Calu3 (cell line): ENCODE measurements at regions not wholly inside any gene's neighbourhood (a gene's known extent, or its start where the extent isn't known, plus 50 kb on each side); places are given as distances from the start of the nearest gene placed in this dataset.
"Not testable (repeated sequence)": the region's sequence is repeated elsewhere in the genome, so short reads cannot be mapped to it uniquely, and the experiment has no call there.

ENCODE experiments used
- BruUV-seq: library from RNA; stranded (reverse); fragments of 400-500 nt; replicated peaks from 2 replicates; lab custom pipeline; 2021; lab: Mats Ljungman, UMichigan
- CTCF ChIA-PET: fragments of 300-600 bp; sonication (Branson Sonifier 250); formaldehyde crosslinking; loops from one replicate; lab custom pipeline; 2022; ENCODE audit warnings: antibody characterized with exemption; lab: Charles Lee
- DNase-seq: peaks from one replicate; pipeline ENCODE4 v3.0.0; 2022
- H3K27ac Mint-ChIP-seq: one replicate; pipeline ENCODE4 v1.8.0; 2022; ENCODE audit warnings: mixed read lengths; ENCODE audit not compliant: unreplicated experiment
- H3K27me3 Mint-ChIP-seq: one replicate; pipeline ENCODE4 v1.8.0; 2022; ENCODE audit warnings: mixed read lengths; ENCODE audit not compliant: unreplicated experiment
- H3K36me3 Mint-ChIP-seq: one replicate; pipeline ENCODE4 v1.8.0; 2022; ENCODE audit warnings: mild to moderate bottlenecking, moderate library complexity, mixed read lengths; ENCODE audit not compliant: insufficient read depth, unreplicated experiment
- H3K4me1 Mint-ChIP-seq: one replicate; pipeline ENCODE4 v1.8.0; 2022; ENCODE audit warnings: mild to moderate bottlenecking, low read depth, mixed read lengths; ENCODE audit not compliant: unreplicated experiment
- H3K4me3 Mint-ChIP-seq: one replicate; pipeline ENCODE4 v1.8.0; 2022; ENCODE audit warnings: mild to moderate bottlenecking, low read depth, moderate library complexity, mixed read lengths; ENCODE audit not compliant: unreplicated experiment
- H3K9me3 Mint-ChIP-seq: one replicate; pipeline ENCODE4 v1.8.0; 2022; ENCODE audit warnings: low read depth, mixed read lengths; ENCODE audit not compliant: unreplicated experiment
- CTCF ChIP-seq: fragments of 200-600 bp; IDR thresholded peaks from one replicate; pipeline ENCODE4 v1.8.0; 2022; ENCODE audit warnings: antibody characterized with exemption; ENCODE audit not compliant: unreplicated experiment
- intact Hi-C: fragments of 100-400 bp; cut with micrococcal nuclease; formaldehyde crosslinking; loops from one replicate; pipeline ENCODE4 v1.10.0; 2022; ENCODE audit not compliant: unreplicated experiment

- TF ChIP-seq CTCF = no peak
- no peak for DNase-seq
- Mint-ChIP-seq H3K4me1 (no peaks in the 10 kb centered on the region), H3K9me3 (no peaks in the 10 kb centered on the region), H3K27me3 (peaks cover 68% of the 10 kb centered on the region), H3K4me3 (no peak overlapping the region), H3K36me3 (no peaks in the 10 kb centered on the region), H3K27ac (no peak overlapping the region)
- BruUV-seq = no TSS peak
- intact Hi-C loops = no loop called here
- CTCF ChIA-PET = no interaction called here
Observed at GRCh38 chr4:75422998-75423397, 91.2 kb downstream of the RCHY1 start.

GRCh38 chr4:75412746-75413145 lies 101.5 kb downstream of the RCHY1 start:
- H3K27me3 Mint-ChIP-seq = peaks cover 58% of the 10 kb centered on the region
- no peaks in the 10 kb centered on the region for H3K36me3 Mint-ChIP-seq
- TF ChIP-seq CTCF = no peak
- no peaks in the 10 kb centered on the region for H3K4me1 Mint-ChIP-seq
- H3K27ac Mint-ChIP-seq = no peak overlapping the region
- no TSS peak for BruUV-seq
- DNase-seq = no peak
- no peak overlapping the region for H3K4me3 Mint-ChIP-seq
- intact Hi-C loops = no loop called here
- CTCF ChIA-PET = no interaction called here
- peaks cover 3% of the 10 kb centered on the region for H3K9me3 Mint-ChIP-seq

- Mint-ChIP-seq H3K27me3 (peaks cover 47% of the 10 kb centered on the region), H3K4me3 (no peak overlapping the region), H3K9me3 (no peaks in the 10 kb centered on the region), H3K4me1 (no peaks in the 10 kb centered on the region), H3K27ac (no peak overlapping the region), H3K36me3 (no peaks in the 10 kb centered on the region)
- CTCF ChIA-PET = no interaction called here
- TF ChIP-seq CTCF = no peak
- no peak for DNase-seq
- intact Hi-C loops = no loop called here
- no TSS peak for BruUV-seq
Observed at GRCh38 chr4:75398501-75398900, 115.7 kb downstream of the RCHY1 start.

GRCh38 chr4:75391489-75392166 lies 122.6 kb downstream of the RCHY1 start:
- Mint-ChIP-seq H3K27ac (no peak overlapping the region), H3K9me3 (no peaks in the 10 kb centered on the region), H3K4me1 (no peaks in the 10 kb centered on the region), H3K36me3 (no peaks in the 10 kb centered on the region), H3K4me3 (no peak overlapping the region), H3K27me3 (peaks cover 54% of the 10 kb centered on the region)
- no peak for DNase-seq
- intact Hi-C loops = no loop called here
- no peak for TF ChIP-seq CTCF
- CTCF ChIA-PET = no interaction called here
- BruUV-seq = no TSS peak

GRCh38 chr4:75386426-75386825 lies 127.8 kb downstream of the RCHY1 start:
- H3K27me3 Mint-ChIP-seq, H3K4me3 Mint-ChIP-seq, intact Hi-C loops, CTCF ChIA-PET, H3K4me1 Mint-ChIP-seq, H3K27ac Mint-ChIP-seq, H3K36me3 Mint-ChIP-seq, H3K9me3 Mint-ChIP-seq, DNase-seq, BruUV-seq: not testable (repeated sequence)
